ENCODE measurements at regions not wholly inside any gene's neighbourhood (a gene's known extent, or its start where the extent isn't known, plus 50 kb on each side); places are given as distances from the start of the nearest gene placed in this dataset.

DNA sequence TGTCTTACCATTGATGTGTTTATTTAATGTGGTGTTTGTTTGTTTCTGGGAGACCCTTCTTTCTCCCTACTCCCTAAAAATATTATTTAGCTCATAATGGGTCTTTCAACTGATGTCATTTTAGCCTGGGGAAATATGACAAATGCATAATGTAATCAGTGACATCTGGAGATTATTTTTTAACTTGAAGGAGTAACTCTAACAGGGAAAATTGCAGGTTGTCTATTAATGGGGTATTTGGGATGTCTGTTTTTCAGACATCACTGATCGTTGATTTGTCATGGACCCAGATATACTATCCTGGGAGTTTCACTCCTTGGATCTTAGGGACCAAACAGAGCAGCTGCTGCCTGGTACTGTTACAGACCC is 230.4 kb downstream of the LOXHD1 start:
- TF ChIP-seq, protein P1, sequence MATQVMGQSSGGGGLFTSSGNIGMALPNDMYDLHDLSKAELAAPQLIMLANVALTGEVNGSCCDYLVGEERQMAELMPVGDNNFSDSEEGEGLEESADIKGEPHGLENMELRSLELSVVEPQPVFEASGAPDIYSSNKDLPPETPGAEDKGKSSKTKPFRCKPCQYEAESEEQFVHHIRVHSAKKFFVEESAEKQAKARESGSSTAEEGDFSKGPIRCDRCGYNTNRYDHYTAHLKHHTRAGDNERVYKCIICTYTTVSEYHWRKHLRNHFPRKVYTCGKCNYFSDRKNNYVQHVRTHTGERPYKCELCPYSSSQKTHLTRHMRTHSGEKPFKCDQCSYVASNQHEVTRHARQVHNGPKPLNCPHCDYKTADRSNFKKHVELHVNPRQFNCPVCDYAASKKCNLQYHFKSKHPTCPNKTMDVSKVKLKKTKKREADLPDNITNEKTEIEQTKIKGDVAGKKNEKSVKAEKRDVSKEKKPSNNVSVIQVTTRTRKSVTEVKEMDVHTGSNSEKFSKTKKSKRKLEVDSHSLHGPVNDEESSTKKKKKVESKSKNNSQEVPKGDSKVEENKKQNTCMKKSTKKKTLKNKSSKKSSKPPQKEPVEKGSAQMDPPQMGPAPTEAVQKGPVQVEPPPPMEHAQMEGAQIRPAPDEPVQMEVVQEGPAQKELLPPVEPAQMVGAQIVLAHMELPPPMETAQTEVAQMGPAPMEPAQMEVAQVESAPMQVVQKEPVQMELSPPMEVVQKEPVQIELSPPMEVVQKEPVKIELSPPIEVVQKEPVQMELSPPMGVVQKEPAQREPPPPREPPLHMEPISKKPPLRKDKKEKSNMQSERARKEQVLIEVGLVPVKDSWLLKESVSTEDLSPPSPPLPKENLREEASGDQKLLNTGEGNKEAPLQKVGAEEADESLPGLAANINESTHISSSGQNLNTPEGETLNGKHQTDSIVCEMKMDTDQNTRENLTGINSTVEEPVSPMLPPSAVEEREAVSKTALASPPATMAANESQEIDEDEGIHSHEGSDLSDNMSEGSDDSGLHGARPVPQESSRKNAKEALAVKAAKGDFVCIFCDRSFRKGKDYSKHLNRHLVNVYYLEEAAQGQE (IDR thresholded peaks at IDR 0.05; ENCODE audit: insufficient read depth in 1 of 2, low read depth in 2 of 2, low read length in 2 of 2) = no peak
- TF ChIP-seq FOXP2 (optimal IDR thresholded peaks at IDR 0.05; ENCODE audit: borderline replicate concordance, extremely low read depth, extremely low read length, insufficient read depth) = no peak
- TF ChIP-seq SIN3A (IDR thresholded peaks at IDR 0.05; ENCODE audit: borderline replicate concordance, insufficient read depth, low read length) = no peak
- no peak for TF ChIP-seq POLR2AphosphoS5 (IDR thresholded peaks at IDR 0.05; ENCODE audit: low read depth, low read length)
- TF ChIP-seq TAF1 (IDR thresholded peaks at IDR 0.05; ENCODE audit: borderline replicate concordance, insufficient read depth, low read length) = no peak

Data from PFSK-1 (cell line).